ENCODE measurements at regions not wholly inside any gene's neighbourhood (a gene's known extent, or its start where the extent isn't known, plus 50 kb on each side); places are given as distances from the start of the nearest gene placed in this dataset.

GRCh38 chrX:144849141-144849540 is 398.2 kb upstream of the SPANXN1 start:
- TF ChIP-seq POLR2A (IDR thresholded peaks at IDR 0.05) (no peak), CTCF (IDR thresholded peaks at IDR 0.05) (no peak)
